KMS-11 (cell line): ENCODE measurements at regions not wholly inside any gene's neighbourhood (a gene's known extent, or its start where the extent isn't known, plus 50 kb on each side); places are given as distances from the start of the nearest gene placed in this dataset.
"Not testable (repeated sequence)": the region's sequence is repeated elsewhere in the genome, so short reads cannot be mapped to it uniquely, and the experiment has no call there.

Experiments
- H2AFZ ChIP-seq: fragments of 200-600 bp; sonication (generic); 2 replicates; pipeline ENCODE4 v1.6.1; 2016; ENCODE audit warnings: antibody characterized with exemption, mixed run types, low read depth
- H3K27ac ChIP-seq: fragments of 200-600 bp; sonication (generic); 2 replicates; pipeline ENCODE4 v1.6.1; 2016; ENCODE audit warnings: mild to moderate bottlenecking, mixed run types
- H3K27me3 ChIP-seq: fragments of 200-600 bp; sonication (generic); 2 replicates; pipeline ENCODE4 v1.6.1; 2017; ENCODE audit warnings: mild to moderate bottlenecking, low read depth, mixed run types, moderate library complexity; ENCODE audit not compliant: insufficient read depth
- H3K36me3 ChIP-seq: fragments of 200-600 bp; sonication (generic); 2 replicates; pipeline ENCODE4 v1.6.1; 2017; ENCODE audit warnings: mild to moderate bottlenecking, mixed run types; ENCODE audit not compliant: insufficient read depth
- H3K4me1 ChIP-seq: fragments of 200-600 bp; sonication (generic); 2 replicates; pipeline ENCODE4 v1.6.1; 2016; ENCODE audit warnings: mild to moderate bottlenecking, low read depth, mixed run types; ENCODE audit not compliant: poor library complexity, severe bottlenecking
- H3K4me2 ChIP-seq: fragments of 200-600 bp; sonication (generic); 2 replicates; pipeline ENCODE4 v1.7.0; 2016; ENCODE audit warnings: mild to moderate bottlenecking, mixed run types
- H3K4me3 ChIP-seq: fragments of 200-600 bp; sonication (generic); IDR thresholded peaks from 2 replicates; pipeline ENCODE4 v1.6.1; 2017; ENCODE audit warnings: low read depth, low read length, mixed read lengths; ENCODE audit not compliant: insufficient read depth
- H3K79me2 ChIP-seq: fragments of 200-600 bp; sonication (generic); 2 replicates; pipeline ENCODE4 v1.6.1; 2016; ENCODE audit warnings: low read depth, mixed run types; ENCODE audit not compliant: insufficient read depth
- H3K9ac ChIP-seq: fragments of 200-600 bp; sonication (generic); 2 replicates; pipeline ENCODE4 v1.6.1; 2016; ENCODE audit warnings: mild to moderate bottlenecking, mixed run types
- H4K20me1 ChIP-seq: fragments of 200-600 bp; sonication (generic); 2 replicates; pipeline ENCODE4 v1.6.1; 2016; ENCODE audit warnings: mild to moderate bottlenecking, mixed run types; ENCODE audit not compliant: insufficient read depth
- TF ChIP-seq, protein P1 (sequence below): fragments of 200-600 bp; sonication (generic); conservative IDR thresholded peaks from 2 replicates; pipeline ENCODE4 v1.6.1; 2017; ENCODE audit warnings: low read depth, mild to moderate bottlenecking, antibody characterized with exemption, low read length, moderate library complexity, mixed read lengths

DNA sequence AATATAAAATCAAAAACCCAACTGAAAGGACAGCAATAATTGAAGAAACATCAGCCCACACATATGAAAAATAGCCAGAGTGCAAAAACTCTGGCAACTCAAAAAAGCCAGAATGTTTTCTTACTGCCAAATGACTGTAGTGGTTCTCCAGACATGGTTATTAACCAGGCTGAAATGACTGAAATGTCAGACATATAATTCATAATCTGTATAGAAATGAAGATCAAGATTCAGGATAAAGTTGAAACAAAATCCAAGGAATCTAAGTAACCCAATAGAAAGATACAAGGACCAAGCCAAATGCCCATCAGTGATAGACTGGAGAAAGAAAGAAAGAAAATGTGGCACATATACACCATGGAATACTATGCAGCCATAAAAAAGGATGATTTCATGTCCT, 553.3 kb upstream of the KLHL4 start:
- H3K4me1 ChIP-seq, result no peaks in the 10 kb centered on the region
- no peak overlapping the region for H3K4me2 ChIP-seq
- H3K36me3 ChIP-seq, result no peaks in the 10 kb centered on the region
- H4K20me1 ChIP-seq, result no peaks in the 10 kb centered on the region
- H3K27ac ChIP-seq, result no peak overlapping the region
- H3K9ac ChIP-seq, result no peak overlapping the region
- no peaks in the 10 kb centered on the region for H3K27me3 ChIP-seq
- no peak overlapping the region for H2AFZ ChIP-seq
- H3K79me2 ChIP-seq, result no peaks in the 10 kb centered on the region
- no peak overlapping the region for H3K4me3 ChIP-seq
- TF ChIP-seq, protein P1, sequence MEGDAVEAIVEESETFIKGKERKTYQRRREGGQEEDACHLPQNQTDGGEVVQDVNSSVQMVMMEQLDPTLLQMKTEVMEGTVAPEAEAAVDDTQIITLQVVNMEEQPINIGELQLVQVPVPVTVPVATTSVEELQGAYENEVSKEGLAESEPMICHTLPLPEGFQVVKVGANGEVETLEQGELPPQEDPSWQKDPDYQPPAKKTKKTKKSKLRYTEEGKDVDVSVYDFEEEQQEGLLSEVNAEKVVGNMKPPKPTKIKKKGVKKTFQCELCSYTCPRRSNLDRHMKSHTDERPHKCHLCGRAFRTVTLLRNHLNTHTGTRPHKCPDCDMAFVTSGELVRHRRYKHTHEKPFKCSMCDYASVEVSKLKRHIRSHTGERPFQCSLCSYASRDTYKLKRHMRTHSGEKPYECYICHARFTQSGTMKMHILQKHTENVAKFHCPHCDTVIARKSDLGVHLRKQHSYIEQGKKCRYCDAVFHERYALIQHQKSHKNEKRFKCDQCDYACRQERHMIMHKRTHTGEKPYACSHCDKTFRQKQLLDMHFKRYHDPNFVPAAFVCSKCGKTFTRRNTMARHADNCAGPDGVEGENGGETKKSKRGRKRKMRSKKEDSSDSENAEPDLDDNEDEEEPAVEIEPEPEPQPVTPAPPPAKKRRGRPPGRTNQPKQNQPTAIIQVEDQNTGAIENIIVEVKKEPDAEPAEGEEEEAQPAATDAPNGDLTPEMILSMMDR, result no peak

DNA sequence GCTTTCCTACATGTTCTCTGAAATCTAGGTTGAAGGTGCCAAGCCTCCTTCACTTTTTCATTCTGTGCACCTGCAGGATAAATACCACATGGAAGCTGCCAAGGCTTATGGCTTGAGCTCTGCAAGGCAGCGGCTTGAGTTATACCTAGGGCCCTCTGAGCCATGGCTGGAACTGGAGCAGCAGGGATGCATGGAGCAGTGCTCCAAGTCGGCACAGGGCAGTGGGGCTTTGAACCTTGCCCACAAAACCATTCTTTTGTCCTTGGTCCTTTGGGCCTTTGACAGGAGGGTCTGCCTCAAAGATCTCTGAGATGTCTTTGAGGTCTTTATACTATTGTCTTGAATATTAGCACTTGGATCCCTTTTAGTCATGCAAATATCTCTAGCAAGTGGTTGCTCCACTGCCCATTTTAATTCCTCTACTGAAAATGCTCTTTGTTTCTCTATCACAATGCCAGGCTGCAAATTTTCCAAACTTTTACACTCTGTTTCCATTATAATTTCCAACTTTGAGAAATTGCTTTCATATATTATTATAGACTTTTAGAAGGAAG, 536.2 kb upstream of the KLHL4 start:
- Histone ChIP-seq H2AFZ (no peak overlapping the region), H3K27me3 (no peaks in the 10 kb centered on the region), H3K36me3 (no peaks in the 10 kb centered on the region), H3K9ac (no peak overlapping the region), H4K20me1 (no peaks in the 10 kb centered on the region), H3K4me1 (no peaks in the 10 kb centered on the region), H3K4me2 (no peak overlapping the region), H3K27ac (no peak overlapping the region), H3K4me3 (no peak overlapping the region), H3K79me2 (no peaks in the 10 kb centered on the region)
- TF ChIP-seq, protein P1, result no peak

DNA sequence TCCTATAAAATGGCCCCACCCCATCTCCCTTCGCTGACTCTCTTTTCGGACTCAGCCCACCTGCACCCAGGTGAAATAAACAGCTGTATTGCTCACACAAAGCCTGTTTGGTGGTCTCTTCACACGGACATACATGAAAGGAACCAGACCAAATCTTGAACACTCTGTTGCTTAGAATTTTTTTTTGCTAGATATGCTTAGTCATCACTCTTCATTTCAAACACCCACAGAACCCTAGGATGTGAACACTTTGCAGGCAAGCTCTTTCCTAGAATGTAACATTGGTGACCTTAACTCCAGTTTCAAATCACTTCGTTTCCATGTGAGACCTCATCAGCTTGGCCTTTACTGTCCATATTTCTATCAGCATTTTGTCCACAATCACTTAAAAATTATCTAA, 530.3 kb upstream of the KLHL4 start:
- not testable (repeated sequence) for H3K27me3 ChIP-seq, H3K36me3 ChIP-seq, H4K20me1 ChIP-seq, H3K4me1 ChIP-seq, H3K4me3 ChIP-seq, H2AFZ ChIP-seq, H3K4me2 ChIP-seq, H3K79me2 ChIP-seq, H3K27ac ChIP-seq, H3K9ac ChIP-seq

DNA sequence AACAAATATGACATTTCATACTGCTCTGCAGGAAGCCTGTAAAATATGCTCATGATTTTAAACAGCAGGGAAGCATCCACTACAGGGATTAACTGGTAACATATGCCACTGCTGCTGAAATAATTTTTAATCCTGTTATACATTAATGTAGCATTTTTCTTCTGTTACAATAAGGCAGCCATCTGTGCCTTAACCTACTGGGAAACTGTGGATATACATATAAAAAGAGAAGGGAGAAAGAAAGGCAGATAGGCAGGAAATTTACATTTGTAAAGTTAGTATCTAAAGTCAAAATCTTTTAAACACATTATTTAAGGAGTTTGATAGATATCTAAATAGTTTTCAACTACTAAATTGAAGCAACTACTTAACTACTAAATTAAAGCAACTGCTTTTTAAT, 514.6 kb upstream of the KLHL4 start:
- H3K79me2 ChIP-seq, result no peaks in the 10 kb centered on the region
- no peak overlapping the region for H2AFZ ChIP-seq
- no peak overlapping the region for H3K4me2 ChIP-seq

DNA sequence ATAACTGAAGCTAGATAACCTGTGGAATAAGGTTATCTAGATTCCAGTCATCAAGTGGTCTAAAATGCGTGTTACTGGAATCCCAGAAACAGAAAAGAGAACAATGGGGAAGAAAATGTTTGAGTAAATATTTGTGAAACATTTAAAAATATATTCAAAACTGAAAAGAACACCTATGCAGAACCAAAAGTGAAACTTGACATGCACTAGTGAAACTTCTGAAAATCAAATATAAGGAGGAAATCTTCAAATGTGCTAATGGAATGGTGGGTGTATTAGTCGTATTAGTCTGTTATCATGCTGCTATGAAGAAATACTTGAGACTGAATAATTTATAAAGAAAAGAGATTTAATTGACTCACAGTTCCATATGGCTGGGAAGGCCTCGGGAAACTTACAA, 512.4 kb upstream of the KLHL4 start:
- no peak overlapping the region for H3K9ac ChIP-seq
- H3K27ac ChIP-seq, result no peak overlapping the region
- no peaks in the 10 kb centered on the region for H3K27me3 ChIP-seq
- H2AFZ ChIP-seq, result no peak overlapping the region
- H3K4me1 ChIP-seq, result no peaks in the 10 kb centered on the region
- no peaks in the 10 kb centered on the region for H3K79me2 ChIP-seq
- TF ChIP-seq, protein P1, result no peak
- no peaks in the 10 kb centered on the region for H4K20me1 ChIP-seq
- H3K4me3 ChIP-seq, result no peak overlapping the region
- no peak overlapping the region; the same call in 1 of the 2 replicates for H3K4me2 ChIP-seq
- no peaks in the 10 kb centered on the region for H3K36me3 ChIP-seq

More for the DNA sequence above, 514.6 kb upstream of the KLHL4 start:
- Histone ChIP-seq H4K20me1 (no peaks in the 10 kb centered on the region), H3K36me3 (no peaks in the 10 kb centered on the region), H3K9ac (no peak overlapping the region), H3K27me3 (no peaks in the 10 kb centered on the region), H3K4me3 (no peak overlapping the region), H3K27ac (no peak overlapping the region), H3K4me1 (no peaks in the 10 kb centered on the region)
- TF ChIP-seq, protein P1, result no peak
